K562 (cell line): ENCODE measurements at regions not wholly inside any gene's neighbourhood (a gene's known extent, or its start where the extent isn't known, plus 50 kb on each side); places are given as distances from the start of the nearest gene placed in this dataset.

Source experiments
- ATAC-seq: fragments of 200-7000 bp; cut with Tn5 transposase; 3 replicates; pipeline ENCODE4 v1.9.1; 2020; ENCODE audit warnings: moderate library complexity
- BruUV-seq: library from RNA; stranded (reverse); fragments of 400-500 nt; replicated peaks from 2 replicates; lab custom pipeline; 2021; lab: Mats Ljungman, UMichigan
- CTCF ChIA-PET: fragments of 300-600 bp; formaldehyde crosslinking; extraction: SDS; loops from one replicate; lab custom pipeline; 2021; ENCODE audit warnings: low intra/inter-chr PET ratio; lab: Yijun Ruan, JAX
- POLR2A ChIA-PET: fragments of 300-600, 350-650 bp; sonication (Branson Sonifier 250); formaldehyde crosslinking; extraction: SDS; loops from one replicate; lab custom pipeline; 2021; ENCODE audit warnings: antibody characterized with exemption, inconsistent platforms; lab: Yijun Ruan, JAX
- DNase-seq, 4 experiments: peaks; one replicate each; pipeline versions ENCODE4 v3.0.0 to v3.0.0-alpha.2; 2011 to 2018; ENCODE audit warnings: low spot score in 3 of 4, mixed read lengths in 3 of 4; ENCODE audit errors: extremely low read depth in 1 of 4
- FAIRE-seq: peaks from 2 replicates; lab custom pipeline; 2011; peaks lifted over from hg19 to GRCh38; lab: Jason Lieb, UNC
- H2AFZ ChIP-seq: 2 replicates; pipeline ENCODE4 v1.6.0; 2011; ENCODE audit warnings: low read depth, low read length, control low read depth, inconsistent platforms
- H3K27ac ChIP-seq: fragments of 200-600 bp; 3 replicates; pipeline ENCODE4 v1.8.0; 2011; ENCODE audit warnings: low read depth, mild to moderate bottlenecking, control low read depth, inconsistent platforms, low read length, moderate library complexity, mixed read lengths; ENCODE audit errors: extremely low read depth
- H3K27me3 ChIP-seq, 2 experiments: fragments of 300-600 bp in 1 of 2; 2 replicates in 1 of 2; 3 replicates in 1 of 2; pipeline versions ENCODE4 v1.6.0 to v1.8.0; 2011; ENCODE audit warnings: inconsistent platforms in 2 of 2, low read length in 2 of 2, mild to moderate bottlenecking in 1 of 2, mixed read lengths in 1 of 2, moderate library complexity in 1 of 2; ENCODE audit not compliant: control insufficient read depth in 2 of 2, insufficient read depth in 2 of 2
- H3K36me3 ChIP-seq: fragments of 300-600 bp; 3 replicates; pipeline ENCODE4 v1.8.0; 2011; ENCODE audit warnings: mild to moderate bottlenecking, low read length, inconsistent platforms; ENCODE audit not compliant: control insufficient read depth, insufficient read depth
- H3K4me1 ChIP-seq, 2 experiments: fragments of 200-600 bp in 1 of 2; replicated peaks in 1 of 2; 2 replicates in 1 of 2; 3 replicates in 1 of 2; pipeline versions ENCODE4 v1.5.1 to v1.8.0; 2011; ENCODE audit warnings: inconsistent platforms in 2 of 2, low read length in 2 of 2, mild to moderate bottlenecking in 1 of 2, mixed read lengths in 1 of 2, moderate library complexity in 1 of 2; ENCODE audit not compliant: control insufficient read depth in 2 of 2, insufficient read depth in 2 of 2
- H3K4me2 ChIP-seq: 2 replicates; pipeline ENCODE4 v1.6.1; 2011; ENCODE audit warnings: low read length, control low read depth, inconsistent platforms, mixed read lengths; ENCODE audit not compliant: insufficient read depth
- H3K4me3 ChIP-seq: fragments of 200-600 bp; sonication (generic), shearing (Covaris generic); 2 replicates; pipeline ENCODE4 v1.5.1; 2016; ENCODE audit warnings: control low read depth, inconsistent platforms
- H3K79me2 ChIP-seq: fragments of 200-600 bp; 3 replicates; pipeline ENCODE4 v1.8.0; 2011; ENCODE audit warnings: low read length, inconsistent platforms; ENCODE audit not compliant: control insufficient read depth, insufficient read depth
- H3K9ac ChIP-seq, 2 experiments: 2 replicates each; pipeline versions ENCODE4 v1.6.0 to v1.6.1; 2011; ENCODE audit warnings: low read depth in 2 of 2, low read length in 2 of 2, control low read depth in 1 of 2, inconsistent platforms in 1 of 2, mild to moderate bottlenecking in 1 of 2, mixed read lengths in 1 of 2; ENCODE audit not compliant: insufficient read depth in 1 of 2
- H3K9me1 ChIP-seq: one replicate; pipeline ENCODE4 v1.6.0; 2011; ENCODE audit warnings: inconsistent platforms, mild to moderate bottlenecking, low read length, moderate library complexity; ENCODE audit not compliant: control insufficient read depth, insufficient read depth
- H3K9me3 ChIP-seq: replicated peaks from 2 replicates; pipeline ENCODE4 v1.5.1; 2011; ENCODE audit warnings: low read depth, low read length, inconsistent platforms; ENCODE audit not compliant: control insufficient read depth, insufficient read depth
- H4K20me1 ChIP-seq: replicated peaks from 2 replicates; pipeline ENCODE4 v1.6.1; 2011; ENCODE audit warnings: low read length, inconsistent platforms, mixed read lengths; ENCODE audit not compliant: control insufficient read depth, insufficient read depth
- DPF2 ChIP-seq: fragments of 450-650 bp; IDR thresholded peaks from 2 replicates; pipeline ENCODE4 v1.6.1; 2016
- FOXK1 ChIP-seq: sonication (generic); formaldehyde crosslinking; IDR thresholded peaks from 2 replicates; pipeline ENCODE4 v1.8.0; 2022; ENCODE audit warnings: missing genetic modification reagents, mild to moderate bottlenecking, borderline replicate concordance
- NFYB ChIP-seq: IDR thresholded peaks from 2 replicates; pipeline ENCODE4 v1.6.1; 2011; ENCODE audit warnings: mild to moderate bottlenecking, moderate library complexity; ENCODE audit not compliant: insufficient read length; ENCODE audit errors: extremely low read depth
- POLR3A ChIP-seq: IDR thresholded peaks from 2 replicates; pipeline ENCODE4 v1.6.1; 2011; ENCODE audit warnings: borderline replicate concordance, mild to moderate bottlenecking, moderate library complexity; ENCODE audit not compliant: insufficient read length, insufficient read depth; ENCODE audit errors: extremely low read depth
- ZBTB1 ChIP-seq: sonication (generic); formaldehyde crosslinking; IDR thresholded peaks from 2 replicates; pipeline ENCODE4 v1.8.1; 2023; ENCODE audit warnings: missing genetic modification reagents, low read depth, mild to moderate bottlenecking, borderline replicate concordance
- WGBS: fragments of 100-300 bp; shearing (Covaris generic); methylation state at CpG from one replicate; pipeline ENCODE4 v1.1.6; 2016; ENCODE audit warnings: low coverage, mixed read lengths; ENCODE audit not compliant: insufficient coverage; ENCODE audit errors: missing lambda C conversion rate; 5-methylcytosine and 5-hydroxymethylcytosine counted together
- in situ Hi-C: fragments of 300-500 bp; cut with MboI; formaldehyde crosslinking; loops from 4 replicates; pipeline ENCODE4 v1.15.0; 2018; ENCODE audit warnings: inconsistent platforms, mixed read lengths
- intact Hi-C: fragments of 100-400 bp; cut with micrococcal nuclease; formaldehyde crosslinking; loops from 2 replicates; pipeline ENCODE4 v1.14.2; 2022
- TF ChIP-seq, protein P1 (sequence below): fragments of 450-650 bp; IDR thresholded peaks from 2 replicates; pipeline ENCODE4 v1.6.1; 2016; ENCODE audit warnings: borderline replicate concordance
- TF ChIP-seq, protein P2 (sequence below), 2 experiments: fragments of 150-350 bp in 1 of 2; IDR thresholded peaks; 2 replicates each; pipeline ENCODE4 v1.6.1; 2012 to 2016; ENCODE audit warnings: low read depth in 2 of 2, low read length in 2 of 2, mild to moderate bottlenecking in 1 of 2, moderate library complexity in 1 of 2
- TF ChIP-seq, protein P3 (sequence below): fragments of 250-450 bp; sonication (Bioruptor Pico); IDR thresholded peaks from 2 replicates; pipeline ENCODE4 v1.8.0; 2022; ENCODE audit warnings: moderate library complexity, mild to moderate bottlenecking, inconsistent platforms
- TF ChIP-seq, protein P4 (sequence below): sonication (generic); IDR thresholded peaks from 2 replicates; pipeline ENCODE4 v1.6.1; 2016

DNA sequence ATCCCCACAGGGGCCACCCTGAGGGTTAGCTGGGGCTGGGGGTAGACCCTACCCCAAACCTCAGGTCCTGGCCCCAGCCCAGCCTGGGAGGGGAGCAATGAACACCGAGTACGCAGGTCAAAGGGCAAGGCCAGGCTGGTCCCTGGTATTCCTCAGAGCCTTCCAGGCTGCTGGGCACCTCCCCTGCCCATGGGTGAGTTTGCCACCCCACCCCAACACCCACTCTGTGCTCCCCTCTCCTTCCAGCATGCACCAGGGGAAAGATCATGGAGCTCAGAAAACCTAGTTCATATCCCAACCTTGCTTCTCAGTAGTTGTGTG lies 103.9 kb upstream of the FOXP4 start:
- TF ChIP-seq, protein P1, sequence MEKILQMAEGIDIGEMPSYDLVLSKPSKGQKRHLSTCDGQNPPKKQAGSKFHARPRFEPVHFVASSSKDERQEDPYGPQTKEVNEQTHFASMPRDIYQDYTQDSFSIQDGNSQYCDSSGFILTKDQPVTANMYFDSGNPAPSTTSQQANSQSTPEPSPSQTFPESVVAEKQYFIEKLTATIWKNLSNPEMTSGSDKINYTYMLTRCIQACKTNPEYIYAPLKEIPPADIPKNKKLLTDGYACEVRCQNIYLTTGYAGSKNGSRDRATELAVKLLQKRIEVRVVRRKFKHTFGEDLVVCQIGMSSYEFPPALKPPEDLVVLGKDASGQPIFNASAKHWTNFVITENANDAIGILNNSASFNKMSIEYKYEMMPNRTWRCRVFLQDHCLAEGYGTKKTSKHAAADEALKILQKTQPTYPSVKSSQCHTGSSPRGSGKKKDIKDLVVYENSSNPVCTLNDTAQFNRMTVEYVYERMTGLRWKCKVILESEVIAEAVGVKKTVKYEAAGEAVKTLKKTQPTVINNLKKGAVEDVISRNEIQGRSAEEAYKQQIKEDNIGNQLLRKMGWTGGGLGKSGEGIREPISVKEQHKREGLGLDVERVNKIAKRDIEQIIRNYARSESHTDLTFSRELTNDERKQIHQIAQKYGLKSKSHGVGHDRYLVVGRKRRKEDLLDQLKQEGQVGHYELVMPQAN, result no peak
- TF ChIP-seq DPF2, result no peak
- TF ChIP-seq, protein P2, sequence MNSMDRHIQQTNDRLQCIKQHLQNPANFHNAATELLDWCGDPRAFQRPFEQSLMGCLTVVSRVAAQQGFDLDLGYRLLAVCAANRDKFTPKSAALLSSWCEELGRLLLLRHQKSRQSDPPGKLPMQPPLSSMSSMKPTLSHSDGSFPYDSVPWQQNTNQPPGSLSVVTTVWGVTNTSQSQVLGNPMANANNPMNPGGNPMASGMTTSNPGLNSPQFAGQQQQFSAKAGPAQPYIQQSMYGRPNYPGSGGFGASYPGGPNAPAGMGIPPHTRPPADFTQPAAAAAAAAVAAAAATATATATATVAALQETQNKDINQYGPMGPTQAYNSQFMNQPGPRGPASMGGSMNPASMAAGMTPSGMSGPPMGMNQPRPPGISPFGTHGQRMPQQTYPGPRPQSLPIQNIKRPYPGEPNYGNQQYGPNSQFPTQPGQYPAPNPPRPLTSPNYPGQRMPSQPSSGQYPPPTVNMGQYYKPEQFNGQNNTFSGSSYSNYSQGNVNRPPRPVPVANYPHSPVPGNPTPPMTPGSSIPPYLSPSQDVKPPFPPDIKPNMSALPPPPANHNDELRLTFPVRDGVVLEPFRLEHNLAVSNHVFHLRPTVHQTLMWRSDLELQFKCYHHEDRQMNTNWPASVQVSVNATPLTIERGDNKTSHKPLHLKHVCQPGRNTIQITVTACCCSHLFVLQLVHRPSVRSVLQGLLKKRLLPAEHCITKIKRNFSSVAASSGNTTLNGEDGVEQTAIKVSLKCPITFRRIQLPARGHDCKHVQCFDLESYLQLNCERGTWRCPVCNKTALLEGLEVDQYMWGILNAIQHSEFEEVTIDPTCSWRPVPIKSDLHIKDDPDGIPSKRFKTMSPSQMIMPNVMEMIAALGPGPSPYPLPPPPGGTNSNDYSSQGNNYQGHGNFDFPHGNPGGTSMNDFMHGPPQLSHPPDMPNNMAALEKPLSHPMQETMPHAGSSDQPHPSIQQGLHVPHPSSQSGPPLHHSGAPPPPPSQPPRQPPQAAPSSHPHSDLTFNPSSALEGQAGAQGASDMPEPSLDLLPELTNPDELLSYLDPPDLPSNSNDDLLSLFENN (IDR thresholded peaks at IDR 0.05; ENCODE audit: low read depth in 2 of 2, low read length in 2 of 2), result no peak
- TF ChIP-seq, protein P3, sequence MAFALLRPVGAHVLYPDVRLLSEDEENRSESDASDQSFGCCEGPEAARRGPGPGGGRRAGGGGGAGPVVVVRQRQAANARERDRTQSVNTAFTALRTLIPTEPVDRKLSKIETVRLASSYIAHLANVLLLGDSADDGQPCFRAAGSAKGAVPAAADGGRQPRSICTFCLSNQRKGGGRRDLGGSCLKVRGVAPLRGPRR (CRISPR knock-in tag), result no peak
- no peak for TF ChIP-seq POLR3A
- TF ChIP-seq FOXK1 (CRISPR knock-in tag), result no peak
- TF ChIP-seq, protein P4, sequence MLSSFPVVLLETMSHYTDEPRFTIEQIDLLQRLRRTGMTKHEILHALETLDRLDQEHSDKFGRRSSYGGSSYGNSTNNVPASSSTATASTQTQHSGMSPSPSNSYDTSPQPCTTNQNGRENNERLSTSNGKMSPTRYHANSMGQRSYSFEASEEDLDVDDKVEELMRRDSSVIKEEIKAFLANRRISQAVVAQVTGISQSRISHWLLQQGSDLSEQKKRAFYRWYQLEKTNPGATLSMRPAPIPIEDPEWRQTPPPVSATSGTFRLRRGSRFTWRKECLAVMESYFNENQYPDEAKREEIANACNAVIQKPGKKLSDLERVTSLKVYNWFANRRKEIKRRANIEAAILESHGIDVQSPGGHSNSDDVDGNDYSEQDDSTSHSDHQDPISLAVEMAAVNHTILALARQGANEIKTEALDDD, result no peak
- no peak for TF ChIP-seq NFYB
- TF ChIP-seq ZBTB1 (CRISPR knock-in tag), result no peak
- in situ Hi-C loops (no loop called here), intact Hi-C loops (no loop called here)
- POLR2A ChIA-PET, result interaction anchor here (1.0 kb wide), 1 partner anchor 153 kb away, joined by 3 read pairs; no protein-coding TSS in a partner anchor
- no peaks in the 10 kb centered on the region for H3K79me2 ChIP-seq
- peaks cover 34 to 76% of the 10 kb centered on the region in 2 experiments for H3K27me3 ChIP-seq
- H3K9me1 ChIP-seq, result no peaks in the 10 kb centered on the region
- H3K9ac ChIP-seq, result no peak overlapping the region
- H4K20me1 ChIP-seq, result peaks cover 7% of the 10 kb centered on the region
- FAIRE-seq (no peak), DNase-seq (no peak), ATAC-seq (no peak)
- CTCF ChIA-PET, result interaction anchor here (1.4 kb wide), 1 partner anchor 240 kb away, joined by 5 read pairs; no protein-coding TSS in a partner anchor
- no peaks in the 10 kb centered on the region for H3K9me3 ChIP-seq
- peak overlapping the region; percentile 44 for H2AFZ ChIP-seq
- H3K36me3 ChIP-seq, result no peaks in the 10 kb centered on the region
- no peak overlapping the region for H3K27ac ChIP-seq
- whole genome bisulfite sequencing, result 10% methylated on average over 2 of the region's 2 CpGs
- H3K4me2 ChIP-seq, result peak overlapping the region; percentile 54; the same call in 1 of the 2 replicates
- BruUV-seq, result no TSS peak
- peaks cover 7 to 11% of the 10 kb centered on the region in 2 experiments; a peak in 4 of 5 replicates for H3K4me1 ChIP-seq
- H3K4me3 ChIP-seq, result no peak overlapping the region; the same call in 1 of the 2 replicates
